Endothelial cell of umbilical vein (primary cell): ENCODE measurements at regions not wholly inside any gene's neighbourhood (a gene's known extent, or its start where the extent isn't known, plus 50 kb on each side); places are given as distances from the start of the nearest gene placed in this dataset.

Experiments used
- CTCF ChIP-seq, 2 donors: IDR thresholded peaks; 1 replicate in 1 of 2; 2 replicates in 1 of 2; pipeline ENCODE4 v1.5.1; 2011; ENCODE audit warnings: low read length in 2 of 2, mild to moderate bottlenecking in 2 of 2, moderate library complexity in 2 of 2, control low read depth in 1 of 2, inconsistent platforms in 1 of 2, low read depth in 1 of 2; ENCODE audit not compliant: insufficient read depth in 1 of 2; ENCODE audit errors: extremely low read depth in 1 of 2
- EZH2 ChIP-seq: IDR thresholded peaks from 2 replicates; pipeline ENCODE4 v1.6.1; 2012; ENCODE audit warnings: borderline replicate concordance, low read depth, mild to moderate bottlenecking, moderate library complexity, low read length, inconsistent platforms; ENCODE audit not compliant: severe bottlenecking
- POLR2A ChIP-seq: IDR thresholded peaks from 2 replicates; pipeline ENCODE4 v1.6.1; 2012; ENCODE audit warnings: low read depth, mild to moderate bottlenecking, control low read depth, low read length

GRCh38 chrX:27399146-27399456, 64.0 kb downstream of the PPP4R3C start:
- TF ChIP-seq CTCF (IDR thresholded peaks at IDR 0.05; ENCODE audit: extremely low read depth in 1 of 2, insufficient read depth in 1 of 2, low read depth in 1 of 2, low read length in 2 of 2) = no peak
- TF ChIP-seq EZH2 = no peak
- no peak for TF ChIP-seq POLR2A
